HS-27A (cell line): ENCODE measurements at regions not wholly inside any gene's neighbourhood (a gene's known extent, or its start where the extent isn't known, plus 50 kb on each side); places are given as distances from the start of the nearest gene placed in this dataset.
"Not testable (repeated sequence)": the region's sequence is repeated elsewhere in the genome, so short reads cannot be mapped to it uniquely, and the experiment has no call there.

Experiments used
- DNase-seq: peaks from one replicate; pipeline ENCODE4 v3.0.0-alpha.2; 2012; ENCODE audit warnings: low read depth, missing footprints

- not testable (repeated sequence) for DNase-seq
Observed at GRCh38 chrX:76774912-76775311, 347.4 kb downstream of the MAGEE1 start.

- no peak for DNase-seq
Observed at GRCh38 chrX:76796311-76796710, 368.8 kb downstream of the MAGEE1 start.

DNA sequence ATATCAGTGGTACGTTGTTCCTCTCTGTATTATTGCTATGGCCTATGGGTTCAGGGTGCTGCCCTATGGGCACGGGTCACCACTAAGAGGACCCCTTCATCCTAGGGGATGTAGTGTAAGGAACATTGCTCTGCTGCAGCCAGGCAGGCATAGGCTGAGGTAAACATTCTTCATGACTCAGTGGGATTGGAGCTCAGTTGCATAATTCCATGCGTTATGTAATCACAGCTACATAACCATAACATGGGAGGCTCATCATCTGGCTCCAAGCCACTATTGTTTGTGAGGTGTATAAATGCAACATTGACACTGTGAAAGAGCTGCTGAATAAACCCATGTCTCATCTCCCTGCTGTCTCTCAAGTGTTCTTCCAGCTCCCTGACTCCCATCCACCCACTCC, 375.2 kb downstream of the MAGEE1 start:
- DNase-seq: no peak

DNA sequence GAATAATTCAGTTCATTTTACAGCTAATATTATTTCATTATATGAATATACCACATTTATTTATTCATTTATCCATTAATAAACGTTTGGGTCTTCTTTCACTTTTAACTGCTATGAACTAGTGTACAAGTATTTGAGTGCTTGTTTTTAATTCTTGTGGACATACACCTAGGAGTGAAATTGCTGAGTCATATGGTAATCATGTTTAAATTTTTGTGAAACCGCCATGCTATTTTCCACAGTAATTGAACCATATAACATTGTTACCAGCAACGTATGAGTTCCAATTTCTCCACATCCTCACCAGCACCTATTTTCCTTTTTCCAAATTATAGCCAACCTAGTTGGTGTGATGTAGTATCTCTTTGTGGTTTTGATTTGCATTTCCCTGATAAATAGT, 388.2 kb downstream of the MAGEE1 start:
- no peak for DNase-seq

GRCh38 chrX:76817279-76817678, 389.8 kb downstream of the MAGEE1 start:
- not testable (repeated sequence) for DNase-seq

GRCh38 chrX:76821276-76821675, 393.8 kb downstream of the MAGEE1 start:
- no peak for DNase-seq

GRCh38 chrX:76827672-76828071, 400.2 kb downstream of the MAGEE1 start:
- no peak for DNase-seq

DNA sequence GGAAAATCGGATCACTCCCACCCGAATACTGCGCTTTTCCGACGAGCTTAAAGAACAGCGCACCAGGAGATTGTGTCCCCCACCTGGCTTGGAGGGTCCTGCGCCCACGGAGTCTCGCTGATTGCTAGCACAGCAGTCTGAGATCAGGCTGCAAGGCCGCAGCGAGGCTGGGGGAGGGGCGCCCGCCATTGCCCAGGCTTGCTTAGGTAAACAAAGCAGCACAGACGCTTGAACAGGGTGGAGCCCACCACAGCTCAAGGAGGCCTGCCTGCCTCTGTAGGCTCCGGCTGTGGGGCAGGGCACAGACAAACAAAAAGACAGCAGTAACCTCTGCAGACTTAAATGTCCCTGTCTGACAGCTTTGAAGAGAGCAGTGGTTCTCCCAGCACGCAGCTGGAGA, 413.4 kb downstream of the MAGEE1 start:
- DNase-seq: not testable (repeated sequence)

DNA sequence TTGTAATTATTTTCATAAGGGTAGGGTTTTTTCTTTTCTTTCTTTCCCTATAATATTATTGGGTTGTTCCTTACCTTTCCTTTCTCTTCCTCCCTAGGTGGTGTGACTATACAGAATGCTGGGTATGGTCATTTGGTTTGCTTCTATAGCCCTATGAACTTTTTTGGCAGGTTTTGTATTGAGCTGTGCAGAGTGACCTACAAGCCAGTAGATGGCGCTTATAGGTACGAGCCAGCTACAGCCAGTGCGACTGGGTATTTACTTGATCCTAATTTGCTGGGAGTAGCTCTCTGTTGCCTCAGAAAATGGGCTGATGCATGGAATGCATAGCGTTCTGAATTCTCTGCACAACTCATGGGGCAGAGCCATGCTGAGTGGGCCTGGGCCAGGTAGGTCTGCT, 423.3 kb downstream of the MAGEE1 start:
- no peak for DNase-seq

DNA sequence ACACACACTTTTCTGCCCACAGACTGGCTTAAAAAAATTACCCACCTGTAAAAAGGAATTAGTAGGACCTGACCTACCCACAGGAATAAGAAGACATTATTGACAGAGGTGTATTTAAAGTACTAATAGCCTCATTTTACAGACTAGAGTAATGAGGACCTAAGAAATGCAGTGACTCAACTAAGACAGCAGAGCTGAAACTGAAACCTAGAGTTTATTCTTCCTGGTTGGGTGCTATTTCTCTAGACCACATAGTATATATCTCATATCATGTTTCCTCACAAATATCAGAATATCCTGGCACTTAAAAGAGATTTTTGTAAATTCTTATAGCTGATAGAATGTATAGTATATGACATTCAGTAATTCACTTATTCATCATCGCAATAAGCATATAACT, 435.0 kb downstream of the MAGEE1 start:
- no peak for DNase-seq

GRCh38 chrX:76893930-76894329, 466.4 kb downstream of the MAGEE1 start:
- no peak for DNase-seq

- DNase-seq: no peak
Observed at GRCh38 chrX:76915836-76916235, 488.3 kb downstream of the MAGEE1 start.

- DNase-seq: no peak
Observed at GRCh38 chrX:76918033-76918432, 490.5 kb downstream of the MAGEE1 start.

DNA sequence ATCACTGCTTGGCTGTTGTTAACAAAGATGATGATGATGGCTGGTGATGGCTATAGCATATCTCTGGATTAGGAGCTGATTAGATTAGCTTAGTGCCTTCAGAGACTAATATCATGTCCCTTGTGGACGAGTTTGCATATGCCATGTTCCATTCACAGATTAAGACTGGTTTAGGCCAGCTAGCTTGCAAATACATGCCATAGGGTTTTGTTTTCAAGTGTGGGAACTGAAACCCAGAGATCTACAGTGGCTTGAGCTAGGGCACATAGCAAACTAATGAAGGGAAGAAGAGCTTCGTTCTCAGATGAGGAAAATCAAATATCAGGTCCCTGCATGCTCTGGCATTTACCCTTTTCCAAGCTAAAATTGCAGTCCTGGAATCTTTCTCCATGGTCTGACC, 492.3 kb downstream of the MAGEE1 start:
- no peak for DNase-seq

DNA sequence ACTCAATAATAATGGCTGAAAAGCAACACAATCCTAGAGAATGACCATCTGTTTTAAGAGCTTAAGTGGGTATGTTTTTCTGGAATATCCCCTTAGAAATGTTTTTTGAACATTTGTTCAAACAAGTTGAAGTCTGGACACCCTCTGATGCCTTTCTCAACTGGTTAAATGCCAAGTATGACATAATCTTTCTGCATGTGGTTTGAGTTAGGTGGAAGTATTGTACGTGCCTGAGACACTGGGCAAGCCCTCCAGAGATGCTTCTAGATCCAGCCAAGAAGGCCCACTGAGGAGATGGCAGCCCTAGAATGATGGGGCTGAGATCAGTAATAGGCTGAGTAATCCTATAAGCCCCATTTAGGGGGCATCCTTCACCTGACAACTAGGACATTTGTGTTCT, 493.1 kb downstream of the MAGEE1 start:
- no peak for DNase-seq

GRCh38 chrX:76921176-76921575, 493.7 kb downstream of the MAGEE1 start:
- no peak for DNase-seq

DNA sequence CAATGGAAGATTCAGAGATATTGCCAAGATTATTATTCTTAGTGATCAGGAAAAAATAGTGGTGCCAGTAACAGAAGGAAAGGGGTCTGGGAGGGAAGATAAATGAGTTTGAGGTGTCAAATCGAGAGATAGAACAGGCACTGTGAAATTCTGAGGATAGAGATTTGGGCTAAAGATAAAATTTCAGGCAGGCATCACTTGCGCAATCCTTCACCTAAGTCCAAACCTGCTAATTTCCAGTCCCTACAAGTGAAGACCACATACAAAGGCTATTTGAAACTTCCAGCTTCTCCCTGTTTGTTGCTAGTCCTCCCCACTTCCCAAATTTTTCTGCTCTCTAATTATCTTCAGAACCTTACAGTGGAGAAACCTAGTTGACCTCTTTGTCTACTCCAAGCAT, 494.6 kb downstream of the MAGEE1 start:
- DNase-seq: no peak

- not testable (repeated sequence) for DNase-seq
Observed at GRCh38 chrX:76924616-76925015, 497.1 kb downstream of the MAGEE1 start.

DNA sequence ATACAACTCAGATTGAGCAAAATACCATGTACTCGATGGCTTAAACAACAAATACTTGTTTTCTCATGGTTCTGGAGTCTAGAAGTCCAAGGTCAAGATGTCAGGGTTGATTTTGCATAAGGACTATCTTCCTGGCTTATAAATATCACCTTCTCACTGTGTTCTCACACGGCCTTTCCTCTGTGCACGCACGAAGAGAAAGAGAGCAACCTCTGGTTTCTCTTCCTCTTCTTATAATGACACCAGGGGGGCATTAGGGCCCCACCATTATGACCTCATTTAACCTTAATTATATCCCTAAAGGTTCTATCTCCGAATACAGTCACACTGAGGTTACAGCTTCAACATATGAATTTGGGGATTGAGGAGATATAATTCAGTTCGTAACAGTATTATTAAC, 504.0 kb downstream of the MAGEE1 start:
- no peak for DNase-seq

DNA sequence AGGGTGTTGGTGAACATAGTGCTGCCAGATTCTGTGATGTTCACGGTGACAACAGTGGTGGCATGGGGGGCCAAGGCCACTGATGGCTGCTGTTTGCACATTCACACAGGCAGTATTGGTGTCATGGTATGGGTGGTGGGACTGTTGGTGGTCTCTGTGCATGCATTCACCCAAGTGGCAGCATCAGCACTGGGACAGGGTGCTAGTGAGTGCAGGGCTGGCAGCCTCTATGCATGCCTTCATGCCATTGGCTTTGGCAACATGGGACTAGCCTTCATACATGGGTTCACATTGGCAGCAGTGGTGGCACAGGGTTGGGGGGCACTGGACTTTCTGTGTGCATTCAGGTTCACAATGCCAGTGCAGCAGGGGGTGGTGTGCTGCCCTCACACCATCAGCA, 489.7 kb upstream of the FGF16 start:
- DNase-seq: no peak

GRCh38 chrX:76971393-76972376, 475.5 kb upstream of the FGF16 start:
- no peak for DNase-seq

DNA sequence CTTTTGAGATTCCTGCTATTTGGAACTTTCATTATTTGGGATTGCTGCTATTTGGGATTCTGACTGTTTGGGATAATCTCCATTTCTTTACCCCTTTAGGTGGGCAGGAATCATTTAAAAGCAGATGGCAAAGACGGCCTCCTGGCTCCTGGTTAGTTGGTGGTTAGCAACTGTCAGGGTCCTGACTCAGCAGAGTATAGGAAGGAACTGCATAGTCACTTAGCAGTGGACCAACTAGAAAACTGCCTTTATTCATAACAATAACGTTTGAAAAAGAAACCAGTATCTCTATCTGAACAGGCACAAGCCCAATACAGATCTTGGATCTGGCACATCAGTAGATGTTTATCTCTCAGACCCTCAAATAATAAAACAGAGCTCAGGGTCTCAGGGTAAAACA, 469.7 kb upstream of the FGF16 start:
- no peak for DNase-seq

GRCh38 chrX:76987381-76987780, 459.8 kb upstream of the FGF16 start:
- DNase-seq: no peak

DNA sequence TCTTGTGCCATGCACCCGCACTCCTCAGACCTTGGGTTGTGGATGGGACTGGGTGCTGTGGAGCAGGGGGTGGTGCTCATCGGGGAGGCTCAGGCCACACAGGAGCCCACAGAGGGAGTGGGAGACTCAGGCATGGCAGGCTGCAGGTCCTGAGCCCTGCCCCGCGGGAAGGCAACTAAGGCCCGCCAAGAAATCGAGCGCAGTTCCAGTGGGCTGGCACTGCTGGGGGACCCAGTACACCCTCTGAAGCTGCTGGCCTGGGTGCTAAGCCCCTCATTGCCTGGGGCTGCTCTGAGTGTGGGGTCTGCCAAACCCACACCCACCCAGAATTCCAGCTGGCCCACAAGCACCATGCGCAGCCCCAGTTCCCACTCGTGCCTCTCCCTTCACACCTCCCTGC, 450.5 kb upstream of the FGF16 start:
- no peak for DNase-seq
